NCI-H1436 treated with DMSO at 0.1 percent for 48 hours (cell line): ENCODE measurements at regions not wholly inside any gene's neighbourhood (a gene's known extent, or its start where the extent isn't known, plus 50 kb on each side); places are given as distances from the start of the nearest gene placed in this dataset.

ENCODE experiments used
- DNase-seq: peaks from one replicate; lab custom pipeline; 2025; lab: John Stamatoyannopoulos, UW

DNA sequence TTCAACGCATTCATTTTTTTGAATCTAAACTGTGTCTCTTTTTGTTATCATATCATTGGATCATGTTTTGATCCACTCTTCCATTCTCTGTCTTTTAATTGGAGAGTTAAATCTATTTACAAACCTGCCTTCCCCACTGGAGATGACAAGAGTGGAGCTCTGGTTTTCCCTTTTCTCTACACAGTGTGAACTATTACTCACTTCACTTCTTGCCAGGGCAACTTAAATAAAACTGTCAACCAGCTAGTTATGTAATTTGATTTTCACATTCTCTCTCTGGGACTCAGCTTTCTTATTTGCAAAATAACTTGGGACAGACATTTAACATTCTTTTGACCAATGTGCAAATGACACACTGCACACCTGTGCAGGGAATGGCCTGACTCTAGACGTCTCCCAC is 230.8 kb upstream of the CST7 start:
- DNase-seq, result no peak

DNA sequence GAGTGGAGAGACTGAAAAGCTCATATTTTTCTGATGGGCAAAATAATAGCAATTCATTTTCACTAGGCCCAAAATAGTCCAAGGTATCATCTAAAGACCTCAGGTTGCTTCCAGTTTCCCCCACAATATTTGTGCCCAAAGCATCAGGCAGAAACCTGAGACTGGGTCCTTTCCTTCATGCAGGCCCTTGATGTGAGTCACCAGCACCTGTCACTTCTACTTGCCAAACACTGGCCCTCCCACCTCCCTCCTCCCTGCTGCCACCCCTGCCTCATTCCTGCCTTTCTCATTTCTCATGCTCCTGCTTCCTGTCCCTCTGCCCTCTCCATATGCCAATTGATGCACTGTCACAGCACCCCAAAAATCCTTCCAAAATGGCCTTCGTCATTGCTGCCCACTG is 230.4 kb upstream of the CST7 start:
- DNase-seq, result no peak

GRCh38 chr20:24720957-24721356 is 228.1 kb upstream of the CST7 start:
- DNase-seq, result no peak

DNA sequence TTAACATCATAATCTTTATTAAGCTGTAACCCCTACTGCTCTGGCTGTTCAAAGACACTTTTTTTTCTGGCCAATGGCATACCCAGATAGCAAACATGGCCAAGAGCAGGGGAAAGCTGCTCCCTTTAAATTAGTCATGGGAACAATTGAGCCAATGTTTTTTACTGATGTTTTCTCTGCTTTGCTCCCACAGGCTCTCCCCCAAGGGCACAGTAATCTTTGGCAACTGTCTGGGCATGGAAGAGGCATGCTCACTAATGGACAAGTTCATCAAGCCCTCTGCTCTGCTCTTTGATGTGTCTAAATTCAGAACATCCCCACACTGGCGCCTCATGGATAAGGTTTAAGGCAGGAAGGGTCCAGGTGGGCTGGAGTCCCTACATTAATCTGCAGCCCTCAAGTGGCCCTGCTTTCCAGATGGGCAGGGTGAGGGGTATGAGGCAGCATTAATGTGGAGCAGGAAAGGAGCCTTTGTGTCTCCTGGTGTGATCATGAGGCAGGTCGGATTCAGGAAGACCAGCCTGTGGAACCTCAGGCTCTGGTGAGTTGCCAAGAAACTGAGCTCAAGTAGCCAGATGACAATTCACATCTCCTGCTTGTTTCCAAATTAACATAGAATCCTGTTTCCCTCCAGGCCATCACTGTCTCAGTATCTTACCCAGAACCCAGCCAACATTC is 227.0 kb upstream of the CST7 start:
- no peak for DNase-seq

- DNase-seq, result no peak
These were observed 226.5 kb upstream of the CST7 start for GRCh38 chr20:24722586-24722985.

DNA sequence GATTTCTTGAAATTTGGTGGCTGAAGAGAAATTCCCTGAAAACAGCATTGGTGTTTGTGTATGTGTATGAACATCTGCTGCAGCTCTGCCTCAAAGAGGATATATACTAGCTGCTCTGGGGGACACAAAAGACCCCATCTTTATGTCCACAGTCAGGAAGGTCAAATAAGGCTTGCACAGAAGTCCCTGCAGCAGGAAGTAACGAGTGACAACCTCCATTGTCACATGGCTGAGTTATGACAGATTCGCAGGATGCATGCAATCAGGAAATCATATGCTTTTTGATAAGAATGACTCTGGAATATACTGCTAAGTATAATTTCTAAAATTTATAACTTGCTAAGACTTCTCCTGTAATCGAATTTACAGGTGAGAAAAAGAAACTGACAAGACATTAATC is 225.9 kb upstream of the CST7 start:
- no peak for DNase-seq

- no peak for DNase-seq
These were observed 225.3 kb upstream of the CST7 start for GRCh38 chr20:24723647-24724352.

DNA sequence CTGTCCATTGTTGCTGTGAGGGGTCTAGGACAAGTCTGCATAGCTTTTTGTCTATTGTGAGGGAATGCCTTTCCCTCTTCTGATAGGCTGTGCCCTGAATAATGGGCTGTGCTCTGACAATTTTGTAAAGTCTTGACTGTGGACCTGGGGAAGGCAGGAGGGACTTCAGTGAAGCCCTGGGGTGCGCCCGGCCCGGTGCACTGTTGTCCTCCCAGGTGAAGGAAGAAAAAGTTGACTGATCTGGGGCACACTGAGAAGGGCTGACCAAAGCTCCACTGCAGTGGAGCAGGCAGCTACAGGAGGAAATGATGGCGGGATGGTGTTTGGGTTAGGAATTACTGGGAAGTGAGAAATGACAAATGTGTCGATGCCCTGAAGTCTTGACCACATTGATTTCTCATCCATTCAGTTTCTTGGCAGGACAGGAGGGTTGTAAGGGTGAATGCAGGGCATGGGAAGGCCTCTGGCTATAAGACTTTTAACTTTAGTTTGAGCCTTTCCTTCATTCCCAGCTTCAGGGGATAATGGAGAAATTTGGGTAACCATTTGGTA is 224.0 kb upstream of the CST7 start:
- no peak for DNase-seq

GRCh38 chr20:24727795-24728194 is 221.3 kb upstream of the CST7 start:
- DNase-seq, result no peak

GRCh38 chr20:24729896-24730605 is 219.0 kb upstream of the CST7 start:
- no peak for DNase-seq

DNA sequence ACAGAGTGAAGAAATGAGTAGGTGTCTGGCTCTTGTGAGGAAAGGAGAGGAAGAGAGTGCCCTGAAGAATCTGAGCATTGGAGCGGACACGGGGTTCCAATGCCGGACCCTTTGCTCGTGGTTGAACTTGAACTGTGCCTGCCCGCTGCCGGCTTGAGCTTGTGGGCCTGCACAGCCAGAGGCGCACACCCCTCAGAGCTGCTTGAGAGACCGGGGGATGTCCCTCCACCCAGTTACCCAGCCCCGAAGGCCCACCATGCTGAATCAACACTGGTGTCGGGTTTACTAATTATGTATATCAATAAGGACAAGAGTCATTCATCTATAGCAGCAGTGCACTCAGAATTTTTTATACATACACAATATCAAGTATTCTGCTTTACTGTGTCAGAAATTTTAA is 218.3 kb upstream of the CST7 start:
- DNase-seq, result no peak

- DNase-seq, result no peak
These were observed 217.8 kb upstream of the CST7 start for GRCh38 chr20:24731312-24731711.

DNA sequence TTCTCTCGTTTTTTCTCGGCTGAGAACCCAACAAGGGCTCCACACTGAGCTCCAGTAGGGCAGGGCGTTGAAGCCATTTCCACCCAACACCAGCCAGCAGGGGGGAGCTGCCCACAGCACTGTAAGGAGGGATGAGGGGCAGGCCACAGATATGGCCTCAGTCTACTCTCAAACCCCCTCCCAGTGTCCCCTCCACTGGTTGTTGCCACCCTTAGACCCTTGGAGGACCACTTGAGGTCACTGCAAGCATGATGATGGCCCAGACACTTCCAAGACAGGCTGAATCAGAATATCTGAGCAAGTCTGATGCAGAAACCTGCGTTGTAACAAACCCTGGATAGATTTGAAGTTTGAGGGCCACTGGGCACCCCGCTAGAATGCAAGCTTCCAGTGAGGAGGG is 217.0 kb upstream of the CST7 start:
- no peak for DNase-seq

DNA sequence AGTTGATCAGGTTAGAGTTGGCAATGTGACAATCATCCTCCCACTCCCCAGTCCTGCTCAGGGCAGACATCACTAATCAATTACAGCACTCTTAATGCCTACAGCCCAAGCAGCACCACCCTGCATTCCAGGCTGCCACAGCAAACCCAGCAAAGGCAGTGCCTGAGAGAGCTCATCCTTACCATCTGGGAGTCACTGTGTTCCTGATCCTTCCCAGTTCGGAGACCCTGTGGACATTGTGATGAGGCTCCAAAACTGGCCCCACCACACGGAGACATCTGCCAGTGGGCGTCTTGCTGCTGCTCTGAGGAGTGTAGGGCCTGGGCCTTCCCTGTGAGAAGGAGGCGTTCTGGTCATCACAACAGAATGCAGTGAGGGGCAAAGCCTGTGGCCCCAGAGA is 216.5 kb upstream of the CST7 start:
- no peak for DNase-seq

GRCh38 chr20:24733416-24733815 is 215.7 kb upstream of the CST7 start:
- no peak for DNase-seq

- DNase-seq, result no peak
These were observed 214.9 kb upstream of the CST7 start for GRCh38 chr20:24734139-24734538.

- DNase-seq, result no peak
These were observed 213.8 kb upstream of the CST7 start for GRCh38 chr20:24735263-24735662.

GRCh38 chr20:24736131-24736843 is 212.8 kb upstream of the CST7 start:
- no peak for DNase-seq

- DNase-seq, result no peak
These were observed 212.2 kb upstream of the CST7 start for GRCh38 chr20:24736844-24737211.

- DNase-seq, result no peak
These were observed 211.7 kb upstream of the CST7 start for GRCh38 chr20:24737212-24737850.

GRCh38 chr20:24738058-24738775 is 210.9 kb upstream of the CST7 start:
- DNase-seq, result no peak
